ENCODE measurements at regions not wholly inside any gene's neighbourhood (a gene's known extent, or its start where the extent isn't known, plus 50 kb on each side); places are given as distances from the start of the nearest gene placed in this dataset.

DNA sequence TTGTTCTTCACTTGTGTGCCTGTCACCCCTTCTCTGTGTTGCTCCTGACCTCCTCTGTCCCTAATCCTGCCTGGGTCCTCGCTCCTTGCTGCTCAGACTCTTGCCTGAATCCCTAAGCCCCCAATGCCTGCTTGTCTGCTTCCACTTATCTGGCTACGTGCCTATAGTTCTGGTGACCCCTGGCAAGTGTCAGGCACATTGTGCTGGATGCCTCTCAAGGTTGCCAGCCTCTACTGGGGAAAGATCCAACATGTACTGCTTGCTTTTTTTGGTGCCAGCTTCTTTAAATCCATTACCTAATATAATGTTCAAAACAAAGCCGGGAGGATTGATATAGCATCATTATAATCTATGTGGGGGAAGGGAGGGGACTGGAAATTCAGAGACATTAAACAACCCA, 448.0 kb upstream of the CCDC196 start:
- TF ChIP-seq CTCF (IDR thresholded peaks at IDR 0.05) (no peak), POLR2AphosphoS5 (IDR thresholded peaks at IDR 0.05) (no peak)
